Sigmoid colon (tissue), 4 donors: ENCODE measurements at regions not wholly inside any gene's neighbourhood (a gene's known extent, or its start where the extent isn't known, plus 50 kb on each side); places are given as distances from the start of the nearest gene placed in this dataset.

ENCODE experiments used
- POLR2A ChIP-seq, 2 donors: fragments of 450-650 bp; IDR thresholded peaks; one replicate each; pipeline ENCODE4 v1.6.1; 2016; ENCODE audit warnings: antibody characterized with exemption in 2 of 2, mild to moderate bottlenecking in 2 of 2, moderate library complexity in 2 of 2
- POLR2AphosphoS5 ChIP-seq, 4 donors: sonication (generic); formaldehyde crosslinking; IDR thresholded peaks; one replicate each; pipeline ENCODE4 v1.6.1; 2017; ENCODE audit warnings: antibody characterized with exemption in 4 of 4
- TF ChIP-seq, protein P1 (sequence below), 4 experiments: fragments of 450-650 bp in 3 of 4; fragments of 200-600 bp in 1 of 4; IDR thresholded peaks; one replicate each; pipeline ENCODE4 v1.5.1; 2016 to 2019; ENCODE audit warnings: antibody characterized with exemption in 4 of 4, mild to moderate bottlenecking in 3 of 4, moderate library complexity in 2 of 4

DNA sequence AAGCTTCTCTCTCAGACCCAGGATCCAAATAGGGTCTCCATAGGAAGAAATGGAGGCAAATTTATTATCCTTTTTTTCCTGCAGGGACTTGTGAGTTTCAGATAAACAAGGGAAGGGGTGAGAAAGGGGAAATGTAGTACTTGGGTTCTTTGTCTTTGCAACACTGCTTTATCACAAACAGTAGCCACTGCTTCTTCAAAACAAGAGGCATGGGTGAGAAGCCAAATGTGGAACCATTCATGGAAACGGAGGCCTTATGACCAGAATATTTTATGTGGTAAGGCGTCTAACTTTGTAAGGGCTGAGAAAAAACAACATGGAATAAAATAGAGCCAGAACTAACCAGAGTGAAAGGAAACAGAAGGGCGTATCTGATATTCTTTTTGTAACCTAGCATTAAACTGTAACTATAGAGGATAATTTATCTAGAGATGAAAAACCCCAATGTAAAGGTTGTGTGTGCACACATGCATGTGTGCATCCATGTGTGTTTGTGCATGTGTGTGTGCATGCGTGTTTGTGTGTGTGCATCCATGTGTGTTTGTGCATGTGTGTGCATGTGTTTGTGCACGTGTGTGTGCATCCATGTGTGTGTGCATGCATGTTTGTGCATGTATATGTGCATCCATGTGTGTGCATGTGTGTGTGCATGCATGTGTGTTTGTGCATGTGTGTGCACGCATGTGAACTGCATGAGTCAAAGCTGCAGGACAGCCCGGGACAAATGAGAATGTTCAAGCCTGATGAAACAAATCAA is 143.3 kb upstream of the SMLR1 start:
- TF ChIP-seq, protein P1, sequence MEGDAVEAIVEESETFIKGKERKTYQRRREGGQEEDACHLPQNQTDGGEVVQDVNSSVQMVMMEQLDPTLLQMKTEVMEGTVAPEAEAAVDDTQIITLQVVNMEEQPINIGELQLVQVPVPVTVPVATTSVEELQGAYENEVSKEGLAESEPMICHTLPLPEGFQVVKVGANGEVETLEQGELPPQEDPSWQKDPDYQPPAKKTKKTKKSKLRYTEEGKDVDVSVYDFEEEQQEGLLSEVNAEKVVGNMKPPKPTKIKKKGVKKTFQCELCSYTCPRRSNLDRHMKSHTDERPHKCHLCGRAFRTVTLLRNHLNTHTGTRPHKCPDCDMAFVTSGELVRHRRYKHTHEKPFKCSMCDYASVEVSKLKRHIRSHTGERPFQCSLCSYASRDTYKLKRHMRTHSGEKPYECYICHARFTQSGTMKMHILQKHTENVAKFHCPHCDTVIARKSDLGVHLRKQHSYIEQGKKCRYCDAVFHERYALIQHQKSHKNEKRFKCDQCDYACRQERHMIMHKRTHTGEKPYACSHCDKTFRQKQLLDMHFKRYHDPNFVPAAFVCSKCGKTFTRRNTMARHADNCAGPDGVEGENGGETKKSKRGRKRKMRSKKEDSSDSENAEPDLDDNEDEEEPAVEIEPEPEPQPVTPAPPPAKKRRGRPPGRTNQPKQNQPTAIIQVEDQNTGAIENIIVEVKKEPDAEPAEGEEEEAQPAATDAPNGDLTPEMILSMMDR (IDR thresholded peaks at IDR 0.05): no peak
- TF ChIP-seq POLR2A (IDR thresholded peaks at IDR 0.05): no peak
- no peak for TF ChIP-seq POLR2AphosphoS5 (IDR thresholded peaks at IDR 0.05)
